Transverse colon (tissue), 3 donors: ENCODE measurements at regions not wholly inside any gene's neighbourhood (a gene's known extent, or its start where the extent isn't known, plus 50 kb on each side); places are given as distances from the start of the nearest gene placed in this dataset.

Source experiments
- EP300 ChIP-seq: sonication (generic); formaldehyde crosslinking; IDR thresholded peaks from one replicate; pipeline ENCODE4 v1.6.1; 2017; ENCODE audit warnings: antibody characterized with exemption, low read depth
- POLR2A ChIP-seq: fragments of 450-650 bp; IDR thresholded peaks from one replicate; pipeline ENCODE4 v1.6.1; 2016; ENCODE audit warnings: antibody characterized with exemption, mild to moderate bottlenecking, moderate library complexity
- TF ChIP-seq, protein P1 (sequence below), 5 experiments: fragments of 200-600 bp in 3 of 5; fragments of 450-650 bp in 2 of 5; sonication (generic) in 3 of 5; IDR thresholded peaks; 1 replicate in 2 of 5; 2 replicates in 3 of 5; pipeline ENCODE4 v1.5.1; 2016 to 2017; ENCODE audit warnings: antibody characterized with exemption in 5 of 5, inconsistent platforms in 3 of 5, mild to moderate bottlenecking in 2 of 5, moderate library complexity in 1 of 5

DNA sequence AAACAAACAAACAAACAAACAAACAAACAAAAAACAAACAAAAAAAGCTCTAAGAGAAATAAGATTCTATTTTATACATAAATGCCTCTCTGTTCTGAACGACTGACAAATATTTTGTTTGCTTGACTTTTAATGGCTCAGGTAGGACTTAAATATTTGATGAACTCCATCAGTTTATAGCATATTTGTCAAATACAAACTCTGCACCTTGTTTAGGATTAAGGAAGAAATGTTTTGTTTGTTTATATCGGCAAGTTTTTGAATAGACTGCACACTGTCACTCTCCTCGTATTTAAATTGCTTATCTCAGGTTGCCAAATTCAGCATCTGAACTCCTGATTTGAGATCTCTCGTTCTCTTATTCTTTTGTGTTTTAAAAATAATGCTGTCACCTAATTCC lies 1499.7 kb upstream of the SLC10A2 start:
- TF ChIP-seq POLR2A (no peak), EP300 (no peak)
- TF ChIP-seq, protein P1, sequence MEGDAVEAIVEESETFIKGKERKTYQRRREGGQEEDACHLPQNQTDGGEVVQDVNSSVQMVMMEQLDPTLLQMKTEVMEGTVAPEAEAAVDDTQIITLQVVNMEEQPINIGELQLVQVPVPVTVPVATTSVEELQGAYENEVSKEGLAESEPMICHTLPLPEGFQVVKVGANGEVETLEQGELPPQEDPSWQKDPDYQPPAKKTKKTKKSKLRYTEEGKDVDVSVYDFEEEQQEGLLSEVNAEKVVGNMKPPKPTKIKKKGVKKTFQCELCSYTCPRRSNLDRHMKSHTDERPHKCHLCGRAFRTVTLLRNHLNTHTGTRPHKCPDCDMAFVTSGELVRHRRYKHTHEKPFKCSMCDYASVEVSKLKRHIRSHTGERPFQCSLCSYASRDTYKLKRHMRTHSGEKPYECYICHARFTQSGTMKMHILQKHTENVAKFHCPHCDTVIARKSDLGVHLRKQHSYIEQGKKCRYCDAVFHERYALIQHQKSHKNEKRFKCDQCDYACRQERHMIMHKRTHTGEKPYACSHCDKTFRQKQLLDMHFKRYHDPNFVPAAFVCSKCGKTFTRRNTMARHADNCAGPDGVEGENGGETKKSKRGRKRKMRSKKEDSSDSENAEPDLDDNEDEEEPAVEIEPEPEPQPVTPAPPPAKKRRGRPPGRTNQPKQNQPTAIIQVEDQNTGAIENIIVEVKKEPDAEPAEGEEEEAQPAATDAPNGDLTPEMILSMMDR (IDR thresholded peaks at IDR 0.05): no peak
